ENCODE measurements at regions not wholly inside any gene's neighbourhood (a gene's known extent, or its start where the extent isn't known, plus 50 kb on each side); places are given as distances from the start of the nearest gene placed in this dataset.

GRCh38 chr6:169131390-169131789 lies 122.3 kb downstream of the THBS2 start:
- WGBS, 2 donors: 50 to 69% methylated on average over 3 of the region's 3 CpGs
- no peak overlapping the region for H3K4me3 ChIP-seq (ENCODE audit: low read depth, poor library complexity, severe bottlenecking)
- TF ChIP-seq CTCF (IDR thresholded peaks at IDR 0.05) (no peak), POLR2A (IDR thresholded peaks at IDR 0.05) (no peak)
- DNase-seq (ENCODE audit: low spot score in 2 of 2): no peak
- intact Hi-C loops (cut with DNase I; ENCODE audit: low total_unique reads): no loop called here

- intact Hi-C loops (cut with DNase I; ENCODE audit: low total_unique reads): no loop called here
- 86 to 91% methylated on average over 3 of the region's 3 CpGs for WGBS, 2 donors
- TF ChIP-seq POLR2A (IDR thresholded peaks at IDR 0.05) (no peak), CTCF (IDR thresholded peaks at IDR 0.05) (no peak)
- H3K4me3 ChIP-seq (ENCODE audit: low read depth, poor library complexity, severe bottlenecking): no peak overlapping the region
- DNase-seq (ENCODE audit: low spot score in 2 of 2): no peak
These were observed 123.5 kb downstream of the THBS2 start for GRCh38 chr6:169130113-169130512.

- no peak overlapping the region for H3K4me3 ChIP-seq (ENCODE audit: low read depth, poor library complexity, severe bottlenecking)
- DNase-seq (ENCODE audit: low spot score in 2 of 2): no peak
- 94 to 95% methylated on average over 3 of the region's 3 CpGs for WGBS, 2 donors
- no peak for TF ChIP-seq CTCF (IDR thresholded peaks at IDR 0.05)
- no peak for TF ChIP-seq POLR2A (IDR thresholded peaks at IDR 0.05)
- intact Hi-C loops (cut with DNase I; ENCODE audit: low total_unique reads): no loop called here
These were observed 132.6 kb downstream of the THBS2 start for GRCh38 chr6:169121013-169121412.

GRCh38 chr6:169119669-169120068 lies 134.0 kb downstream of the THBS2 start:
- no peak for DNase-seq (ENCODE audit: low spot score in 2 of 2)
- intact Hi-C loops (cut with DNase I; ENCODE audit: low total_unique reads): no loop called here
- TF ChIP-seq CTCF (IDR thresholded peaks at IDR 0.05): no peak
- TF ChIP-seq POLR2A (IDR thresholded peaks at IDR 0.05): no peak
- 95 to 100% methylated on average over 1 of the region's 1 CpG for WGBS, 2 donors
- no peak overlapping the region for H3K4me3 ChIP-seq (ENCODE audit: low read depth, poor library complexity, severe bottlenecking)

GRCh38 chr6:169118346-169118830 lies 135.3 kb downstream of the THBS2 start:
- peak in 1 of 2 donors; percentile 50 for DNase-seq (ENCODE audit: low spot score in 2 of 2)
- WGBS, 2 donors: 85 to 88% methylated on average over 7 of the region's 7 CpGs
- H3K4me3 ChIP-seq (ENCODE audit: low read depth, poor library complexity, severe bottlenecking): no peak overlapping the region
- TF ChIP-seq POLR2A (IDR thresholded peaks at IDR 0.05) (no peak), CTCF (IDR thresholded peaks at IDR 0.05) (no peak)
- intact Hi-C loops (cut with DNase I; ENCODE audit: low total_unique reads): no loop called here

- no peak for TF ChIP-seq POLR2A (IDR thresholded peaks at IDR 0.05)
- no peak for TF ChIP-seq CTCF (IDR thresholded peaks at IDR 0.05)
- DNase-seq (ENCODE audit: low spot score in 2 of 2): no peak
- 88% methylated on average over 7 of the region's 7 CpGs for WGBS, 2 donors
- H3K4me3 ChIP-seq (ENCODE audit: low read depth, poor library complexity, severe bottlenecking): no peak overlapping the region
- intact Hi-C loops (cut with DNase I; ENCODE audit: low total_unique reads): no loop called here
These were observed 136.0 kb downstream of the THBS2 start for GRCh38 chr6:169117663-169118062.
